WI38 (cell line): ENCODE measurements at regions not wholly inside any gene's neighbourhood (a gene's known extent, or its start where the extent isn't known, plus 50 kb on each side); places are given as distances from the start of the nearest gene placed in this dataset.

Source experiments
- H3K4me3 ChIP-seq: 2 replicates; pipeline ENCODE4 v1.5.1; 2011; ENCODE audit warnings: low read depth, mild to moderate bottlenecking, control low read depth, low read length
- TF ChIP-seq, protein P1 (sequence below): IDR thresholded peaks from 2 replicates; pipeline ENCODE4 v1.5.1; 2012; ENCODE audit warnings: low read depth, mild to moderate bottlenecking, control low read depth, low read length

DNA sequence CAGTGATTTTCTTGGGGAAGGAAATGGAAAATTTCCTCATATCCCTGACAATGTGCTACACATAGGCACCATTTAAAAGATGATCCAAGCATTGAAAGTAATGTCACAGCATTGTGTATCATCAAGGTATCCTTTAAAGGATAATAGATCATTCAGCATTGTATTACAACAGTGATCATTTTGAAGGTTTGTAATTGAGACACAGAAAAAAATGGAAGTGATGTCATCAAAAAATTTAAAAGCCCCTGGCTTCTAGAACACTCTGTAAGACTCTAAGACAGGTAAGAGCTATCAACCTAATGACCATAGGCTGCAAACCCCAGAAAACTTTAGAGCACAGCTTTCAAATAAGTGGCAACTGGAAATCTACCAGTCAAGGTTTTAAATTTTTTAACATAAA is 271.4 kb downstream of the ETAA1 start:
- TF ChIP-seq, protein P1, sequence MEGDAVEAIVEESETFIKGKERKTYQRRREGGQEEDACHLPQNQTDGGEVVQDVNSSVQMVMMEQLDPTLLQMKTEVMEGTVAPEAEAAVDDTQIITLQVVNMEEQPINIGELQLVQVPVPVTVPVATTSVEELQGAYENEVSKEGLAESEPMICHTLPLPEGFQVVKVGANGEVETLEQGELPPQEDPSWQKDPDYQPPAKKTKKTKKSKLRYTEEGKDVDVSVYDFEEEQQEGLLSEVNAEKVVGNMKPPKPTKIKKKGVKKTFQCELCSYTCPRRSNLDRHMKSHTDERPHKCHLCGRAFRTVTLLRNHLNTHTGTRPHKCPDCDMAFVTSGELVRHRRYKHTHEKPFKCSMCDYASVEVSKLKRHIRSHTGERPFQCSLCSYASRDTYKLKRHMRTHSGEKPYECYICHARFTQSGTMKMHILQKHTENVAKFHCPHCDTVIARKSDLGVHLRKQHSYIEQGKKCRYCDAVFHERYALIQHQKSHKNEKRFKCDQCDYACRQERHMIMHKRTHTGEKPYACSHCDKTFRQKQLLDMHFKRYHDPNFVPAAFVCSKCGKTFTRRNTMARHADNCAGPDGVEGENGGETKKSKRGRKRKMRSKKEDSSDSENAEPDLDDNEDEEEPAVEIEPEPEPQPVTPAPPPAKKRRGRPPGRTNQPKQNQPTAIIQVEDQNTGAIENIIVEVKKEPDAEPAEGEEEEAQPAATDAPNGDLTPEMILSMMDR, result no peak
- H3K4me3 ChIP-seq, result no peak overlapping the region

DNA sequence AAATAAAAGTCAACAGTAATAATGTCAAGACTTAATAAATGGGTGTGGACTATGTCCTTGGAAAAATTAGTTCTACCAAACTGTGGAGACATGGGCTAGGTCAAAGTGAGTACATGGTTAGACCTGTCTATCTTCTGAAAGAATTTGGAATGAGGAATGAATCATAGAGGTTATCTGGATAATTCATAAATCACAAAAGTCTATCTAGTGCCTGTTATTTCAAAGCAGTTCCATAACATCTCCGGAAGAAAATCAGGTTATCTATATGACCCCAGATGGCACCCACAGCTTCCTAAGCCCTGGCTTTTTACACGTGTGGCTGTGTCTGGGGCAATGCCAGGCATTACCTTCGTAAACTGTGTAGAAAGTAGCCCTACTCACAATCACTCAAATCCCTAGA is 272.0 kb downstream of the ETAA1 start:
- no peak overlapping the region for H3K4me3 ChIP-seq
- TF ChIP-seq, protein P1, result no peak

- TF ChIP-seq, protein P1, result no peak
- H3K4me3 ChIP-seq, result no peak overlapping the region
Measured at GRCh38 chr2:67669766-67670165, 272.6 kb downstream of the ETAA1 start.

DNA sequence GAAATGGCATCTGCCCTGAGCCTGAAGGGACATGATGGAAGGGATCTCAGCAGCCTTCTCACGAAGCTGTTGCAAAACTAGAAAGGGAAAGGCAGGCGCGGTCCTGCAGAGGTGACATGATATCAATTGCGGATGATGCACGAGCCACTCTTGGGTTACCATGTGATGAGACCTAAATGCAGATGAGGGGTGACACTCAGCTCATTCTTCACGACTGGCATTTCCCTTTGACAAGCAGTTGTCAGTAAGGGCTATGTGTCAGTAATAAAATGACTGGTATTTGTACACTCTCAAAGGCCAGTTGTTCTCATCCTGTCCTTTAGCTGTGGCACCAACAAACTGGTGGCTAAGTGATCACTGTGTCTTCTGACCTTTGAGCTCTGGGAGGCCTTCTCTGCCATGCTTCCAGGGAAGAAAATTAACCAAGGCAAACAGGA is 273.6 kb downstream of the ETAA1 start:
- H3K4me3 ChIP-seq, result no peak overlapping the region
- TF ChIP-seq, protein P1, result no peak

DNA sequence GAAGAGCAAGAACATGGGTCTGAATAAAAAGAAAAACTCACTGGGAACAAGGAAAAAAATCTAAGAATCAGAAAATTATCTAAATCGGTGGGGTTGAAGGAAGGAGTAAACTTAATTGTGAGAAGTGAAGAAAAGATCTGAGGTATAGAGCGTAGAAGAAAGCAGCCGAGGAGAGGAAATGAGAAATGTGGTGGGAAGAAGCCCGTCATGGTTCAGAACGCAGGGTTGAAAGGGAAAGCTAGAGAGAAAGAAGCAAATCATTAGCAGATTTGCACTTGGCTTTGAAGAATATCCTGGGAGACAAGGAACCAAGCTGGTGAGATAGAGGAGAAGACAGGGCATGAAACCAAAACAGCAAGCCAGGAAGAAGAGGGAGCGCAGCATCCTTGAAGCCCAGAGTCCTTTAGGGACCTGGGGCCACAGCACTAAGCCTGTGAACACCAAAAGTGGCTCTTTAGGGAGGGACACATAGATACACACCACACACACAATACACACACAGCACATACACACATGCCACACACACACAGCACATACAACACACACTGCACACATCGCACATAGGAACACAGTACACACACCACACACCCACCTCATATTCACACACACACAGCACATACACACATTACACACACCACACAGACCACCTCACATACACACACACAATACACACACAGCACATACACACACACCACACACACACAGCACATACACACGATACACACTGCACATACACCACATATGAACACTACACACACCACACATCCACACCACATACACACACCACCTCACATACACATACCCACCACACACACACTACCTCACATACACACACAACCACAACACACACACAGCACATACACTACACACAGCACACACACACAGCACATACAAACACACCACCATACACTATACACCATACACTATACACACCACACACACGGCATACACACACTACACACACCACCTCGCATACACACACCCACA is 274.6 kb downstream of the ETAA1 start:
- no peak overlapping the region for H3K4me3 ChIP-seq
- TF ChIP-seq, protein P1, result no peak

DNA sequence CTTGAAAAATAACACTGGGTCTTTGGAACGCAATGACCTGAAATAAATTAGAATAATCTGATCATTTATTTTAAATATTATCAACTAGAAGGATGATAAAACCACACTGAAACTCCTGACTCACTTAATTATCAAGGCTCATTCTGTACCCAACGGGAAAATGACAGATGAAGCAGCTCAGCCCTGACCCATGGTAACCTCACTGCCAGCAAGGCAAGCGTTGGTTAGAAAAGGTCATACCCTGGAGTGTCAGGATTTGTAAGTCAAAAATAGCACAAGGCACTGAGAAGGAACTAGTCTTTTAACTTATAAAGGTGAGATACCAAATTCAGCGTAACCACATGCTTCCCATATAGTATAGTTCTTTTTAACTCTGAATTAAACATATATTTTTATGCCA is 277.5 kb downstream of the ETAA1 start:
- TF ChIP-seq, protein P1, result no peak
- H3K4me3 ChIP-seq, result no peak overlapping the region

DNA sequence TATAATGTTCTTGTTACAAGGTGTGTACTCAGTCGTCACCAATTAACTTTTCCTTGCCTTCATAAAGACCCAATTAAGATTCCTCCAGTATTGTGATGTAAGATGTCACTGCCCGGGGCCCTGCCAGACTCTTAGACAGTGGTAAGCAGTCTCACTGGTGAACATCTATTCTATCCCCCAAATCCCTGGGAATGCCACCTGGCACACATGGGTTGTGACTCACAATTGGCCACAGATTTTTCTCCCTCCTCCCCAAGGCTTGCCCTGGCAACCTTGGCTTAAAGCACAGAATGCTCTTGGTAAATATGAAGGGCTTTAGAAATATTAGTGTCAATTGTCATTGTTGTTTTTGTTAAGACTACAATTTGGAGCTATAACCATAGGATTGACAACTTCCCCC is 287.9 kb downstream of the ETAA1 start:
- TF ChIP-seq, protein P1, result no peak
- no peak overlapping the region for H3K4me3 ChIP-seq
